ENCODE measurements at regions not wholly inside any gene's neighbourhood (a gene's known extent, or its start where the extent isn't known, plus 50 kb on each side); places are given as distances from the start of the nearest gene placed in this dataset.

DNA sequence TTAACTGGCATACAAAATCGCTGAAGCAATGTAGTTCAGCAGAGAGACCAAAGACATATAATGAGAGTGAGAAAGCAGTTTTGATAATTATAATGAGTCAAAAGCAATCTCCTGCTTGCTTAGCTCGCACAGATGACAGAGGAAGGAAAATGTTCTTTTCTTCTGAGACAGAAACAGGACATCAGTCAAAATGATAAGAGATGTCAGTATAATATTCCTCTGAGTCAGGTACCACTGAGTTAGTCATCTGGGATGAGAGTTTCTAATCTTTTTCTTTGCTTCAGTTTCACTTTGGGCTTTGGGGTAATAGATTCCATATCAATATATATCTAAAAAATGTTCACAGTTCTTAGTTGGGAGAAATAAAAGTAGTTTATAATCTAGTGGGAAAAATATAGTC lies 387.2 kb downstream of the PCDH7 start:
- DNase-seq (ENCODE audit: low read depth) = no peak

DNA sequence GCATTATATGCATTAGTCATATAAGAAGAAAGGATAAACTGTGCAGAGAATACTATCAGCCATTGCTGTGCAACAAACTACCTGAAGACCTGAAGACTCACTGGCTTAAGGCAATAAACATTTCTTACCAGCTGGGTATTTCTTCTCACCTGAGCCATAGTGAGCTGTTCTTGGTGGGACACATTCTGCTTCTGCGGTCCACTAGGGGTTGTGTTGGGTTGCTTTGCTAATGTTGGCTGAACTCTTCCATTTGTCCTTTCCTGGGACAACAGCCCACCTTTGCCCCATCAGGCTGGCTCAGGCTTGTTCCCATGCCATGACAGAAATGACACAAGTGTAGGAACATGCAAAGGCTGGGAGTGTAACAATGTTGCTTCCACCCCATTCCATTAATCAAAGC lies 388.6 kb downstream of the PCDH7 start:
- DNase-seq (ENCODE audit: low read depth) = no peak

DNA sequence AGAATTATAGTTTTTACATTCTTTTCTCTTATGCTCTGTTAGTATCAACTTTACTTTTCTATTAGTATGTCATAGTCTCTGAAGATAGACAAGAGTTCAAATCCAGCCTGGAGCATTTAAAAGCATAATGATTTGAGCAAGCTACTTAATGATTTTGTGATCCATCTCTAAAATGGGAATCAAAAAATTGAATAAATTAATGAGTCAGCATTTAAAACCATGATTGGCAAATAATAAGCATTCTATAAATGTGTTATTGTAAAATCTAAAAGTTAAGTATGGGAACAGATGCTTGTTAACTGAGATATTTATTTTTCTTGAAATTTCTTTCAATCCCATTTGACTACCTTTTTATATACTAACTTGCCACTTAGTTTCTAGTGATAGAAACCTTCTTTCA lies 391.6 kb downstream of the PCDH7 start:
- no peak for DNase-seq (ENCODE audit: low read depth)

DNA sequence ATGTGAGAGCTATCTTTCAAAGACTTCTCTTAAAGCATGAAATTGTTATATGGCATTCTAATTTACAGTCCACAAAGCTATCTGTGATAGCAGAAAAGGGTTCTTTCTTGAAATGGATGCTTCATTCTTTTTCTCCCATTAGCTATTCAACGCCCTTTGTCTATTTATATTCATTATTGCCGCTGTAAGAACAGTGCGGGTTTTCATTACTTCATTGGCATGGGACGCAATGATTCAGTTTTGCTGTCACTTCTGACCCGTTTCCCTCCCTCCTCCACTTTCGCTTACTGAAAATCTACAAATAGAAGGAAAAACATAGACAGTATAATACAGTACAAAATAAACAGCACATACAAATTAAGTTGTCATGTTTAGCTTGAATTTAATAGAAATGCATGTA lies 394.6 kb downstream of the PCDH7 start:
- no peak for DNase-seq (ENCODE audit: low read depth)

DNA sequence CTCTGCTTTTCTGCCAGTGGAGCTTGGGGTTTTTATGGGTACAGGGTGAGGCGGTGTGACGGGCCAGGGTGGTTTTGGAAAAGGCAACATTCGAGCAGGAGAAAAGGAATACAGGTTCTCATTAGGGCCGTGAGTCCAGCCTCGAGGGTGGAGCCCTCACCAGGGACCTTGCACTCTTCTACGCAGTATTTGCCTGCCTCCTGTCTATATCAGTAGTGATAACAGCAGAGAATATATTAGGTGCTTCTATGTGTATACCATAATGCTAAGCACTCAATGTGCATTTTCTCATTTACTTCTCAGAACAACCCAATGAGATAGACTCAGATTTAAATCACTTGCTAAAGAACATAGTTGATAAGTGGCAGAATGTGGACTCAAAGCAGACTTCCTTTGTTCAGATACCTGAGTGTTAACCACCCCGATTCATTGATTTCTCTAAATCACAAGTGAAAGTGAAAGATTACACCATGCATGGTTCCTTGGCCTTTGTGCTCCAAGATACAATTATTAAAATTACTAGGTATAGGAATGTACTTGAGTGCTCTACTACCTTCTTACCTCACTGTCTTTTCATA lies 403.9 kb downstream of the PCDH7 start:
- no peak for DNase-seq (ENCODE audit: low read depth)

DNA sequence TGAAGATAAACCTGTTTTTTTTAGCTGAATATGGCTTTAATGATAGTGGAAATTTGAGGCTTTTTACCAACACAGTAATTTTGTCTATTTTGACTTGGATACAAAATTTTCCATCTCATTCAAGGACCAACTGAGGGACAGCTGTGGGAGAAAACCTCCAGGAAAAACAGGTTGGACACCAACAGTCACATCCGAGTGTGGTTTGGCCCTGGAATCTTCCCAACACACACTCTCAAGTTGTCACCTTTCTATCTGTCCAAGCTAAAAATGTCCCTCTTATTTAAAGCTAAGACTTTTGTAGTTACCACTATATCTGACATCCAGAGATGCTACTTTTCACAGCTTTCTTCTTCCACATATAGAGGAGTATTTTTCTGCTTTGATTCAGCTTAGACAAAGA lies 404.9 kb downstream of the PCDH7 start:
- DNase-seq (ENCODE audit: low read depth) = no peak

DNA sequence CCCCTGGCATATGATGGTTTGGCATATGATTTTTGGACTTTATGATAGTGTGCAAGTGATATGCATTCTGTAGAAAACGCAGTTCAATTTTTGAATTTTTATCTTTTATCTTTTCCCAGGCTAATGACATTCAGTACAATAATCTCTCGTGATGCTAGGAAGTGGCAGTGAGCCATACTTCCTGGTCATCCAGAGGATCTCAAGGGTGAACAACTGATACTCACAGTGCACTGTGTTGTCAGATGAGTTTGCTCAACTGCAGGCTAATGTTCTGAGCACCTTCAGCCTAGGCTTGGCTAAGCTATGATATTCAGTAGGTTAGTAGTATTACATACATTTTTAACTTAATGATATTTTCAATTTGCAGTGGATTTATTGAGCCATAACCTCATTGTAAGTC lies 405.3 kb downstream of the PCDH7 start:
- DNase-seq (ENCODE audit: low read depth) = no peak

DNA sequence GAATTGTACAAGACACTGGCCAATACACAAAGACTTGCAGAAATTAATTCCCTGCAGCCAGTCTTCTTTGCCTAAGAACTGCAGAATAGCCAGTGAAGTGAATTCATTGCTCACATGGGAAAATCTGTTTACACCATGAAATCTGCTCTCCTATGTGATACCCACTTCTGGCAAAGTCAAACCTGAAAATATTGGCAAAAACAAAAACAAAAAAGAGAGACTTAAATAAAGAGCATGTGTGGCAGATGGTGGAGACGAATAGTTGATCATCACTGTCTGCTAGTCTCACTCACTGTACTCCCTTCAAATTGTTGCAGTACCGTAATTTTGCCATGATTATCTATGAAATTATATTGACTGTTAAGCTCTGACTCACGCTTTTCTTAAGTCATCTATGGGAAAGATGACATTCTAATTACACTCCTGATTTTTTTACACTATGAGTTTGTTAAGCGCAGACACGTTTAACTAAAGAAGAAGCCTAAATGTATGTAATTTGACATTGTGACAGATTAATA lies 406.8 kb downstream of the PCDH7 start:
- no peak for DNase-seq (ENCODE audit: low read depth)

DNA sequence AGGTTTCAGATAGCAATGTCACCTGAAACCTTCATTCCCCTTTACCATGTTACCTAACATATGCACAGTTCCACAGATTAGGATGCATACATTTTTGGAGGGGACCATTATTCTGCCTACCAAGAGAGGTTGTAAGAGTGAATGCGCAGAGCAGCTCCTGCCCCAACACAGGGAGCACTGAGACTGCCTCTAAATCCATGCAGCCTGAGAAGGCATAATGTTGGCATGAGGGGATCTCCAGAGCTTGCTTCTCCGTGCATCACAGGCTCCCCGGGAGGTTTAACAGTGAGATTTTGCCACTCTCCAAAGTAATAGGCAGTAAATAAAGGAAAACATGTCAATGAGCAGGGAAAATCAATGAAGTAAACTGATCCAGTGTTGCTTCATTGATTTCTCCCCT lies 410.8 kb downstream of the PCDH7 start:
- DNase-seq (ENCODE audit: low read depth) = no peak

DNA sequence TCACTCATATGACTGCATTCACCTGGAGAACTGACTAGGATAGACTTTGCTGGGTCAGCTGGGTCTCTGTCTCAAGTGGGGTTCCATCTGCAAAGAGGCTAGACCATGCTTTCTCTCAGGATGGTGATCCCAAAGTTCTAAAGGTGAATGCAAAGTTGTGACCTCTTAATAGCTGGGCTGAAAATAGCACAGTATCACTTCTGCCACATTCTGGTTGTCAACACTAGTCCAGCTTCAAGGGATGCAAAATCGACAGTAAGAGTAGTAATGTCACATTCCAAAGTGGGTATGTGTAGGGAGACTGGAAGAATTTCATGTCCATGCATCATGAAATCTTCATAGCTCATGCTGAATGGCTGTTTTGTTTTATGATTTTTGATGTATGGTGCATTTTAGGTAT lies 414.6 kb downstream of the PCDH7 start:
- DNase-seq (ENCODE audit: low read depth) = no peak

DNA sequence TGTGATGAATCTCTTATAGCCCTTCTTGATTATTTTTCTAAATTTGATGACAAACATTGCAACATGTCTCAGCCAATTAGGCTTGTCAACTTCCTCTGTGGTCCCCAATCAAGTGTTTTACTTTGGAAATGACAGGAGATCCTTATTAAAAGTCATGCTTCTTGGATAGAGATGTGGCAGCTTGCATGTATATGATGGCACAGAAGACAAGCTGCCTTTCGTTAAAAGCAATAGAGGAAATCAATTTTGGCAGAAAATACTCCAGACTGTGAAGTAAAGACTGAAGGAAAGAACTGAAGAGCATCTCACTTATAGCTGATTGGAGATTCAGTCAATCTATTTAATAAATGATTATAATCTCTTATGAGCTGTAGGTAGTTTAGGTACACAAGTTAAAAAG lies 419.6 kb downstream of the PCDH7 start:
- no peak for DNase-seq (ENCODE audit: low read depth)

DNA sequence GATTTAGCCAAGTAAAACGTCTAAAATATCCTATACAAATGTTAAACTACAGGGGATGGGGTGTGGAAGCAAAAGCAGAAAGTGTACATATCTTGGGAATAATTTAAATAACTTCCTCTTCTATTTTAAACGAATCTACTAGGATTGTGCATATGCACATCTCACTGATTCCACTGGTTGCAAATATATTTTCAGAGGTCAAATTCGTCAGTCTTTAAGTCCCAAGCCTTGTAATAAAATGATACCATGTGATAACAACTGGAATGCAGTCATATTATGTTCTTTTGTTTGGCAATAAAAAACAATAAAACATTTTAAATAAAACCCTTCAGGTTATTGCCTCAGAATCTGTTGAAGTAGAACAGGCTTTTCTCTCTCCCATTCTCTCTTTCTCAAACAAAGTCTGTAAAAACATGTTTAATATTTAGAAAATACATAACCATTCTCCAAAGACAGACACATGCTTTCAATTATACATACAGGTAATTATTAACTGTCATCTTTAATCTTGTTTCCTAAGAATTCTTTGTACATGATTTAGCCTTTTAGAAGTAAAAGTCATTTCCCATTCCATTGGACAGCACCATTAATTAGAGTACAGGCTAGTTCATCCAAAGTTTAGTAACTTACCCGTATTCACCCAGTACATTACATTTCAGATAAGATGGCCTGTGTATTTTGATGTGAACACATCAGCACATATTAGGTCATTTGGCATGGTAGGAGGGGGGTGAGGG lies 421.1 kb downstream of the PCDH7 start:
- DNase-seq (ENCODE audit: low read depth) = no peak

DNA sequence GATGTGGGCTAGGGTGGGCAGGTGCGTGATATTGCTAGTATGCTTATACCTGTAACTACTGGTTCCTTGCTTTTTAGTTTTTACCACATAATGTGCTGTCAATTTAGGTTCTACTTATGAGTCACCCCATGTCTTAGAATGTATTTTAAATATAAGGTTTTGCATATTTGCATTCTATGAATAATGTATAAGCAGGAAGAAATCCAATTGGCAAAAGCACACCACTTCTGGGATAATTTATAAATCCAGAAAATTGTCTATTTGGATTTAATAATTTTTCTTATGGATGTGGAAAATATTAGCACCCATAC lies 421.6 kb downstream of the PCDH7 start:
- no peak for DNase-seq (ENCODE audit: low read depth)

DNA sequence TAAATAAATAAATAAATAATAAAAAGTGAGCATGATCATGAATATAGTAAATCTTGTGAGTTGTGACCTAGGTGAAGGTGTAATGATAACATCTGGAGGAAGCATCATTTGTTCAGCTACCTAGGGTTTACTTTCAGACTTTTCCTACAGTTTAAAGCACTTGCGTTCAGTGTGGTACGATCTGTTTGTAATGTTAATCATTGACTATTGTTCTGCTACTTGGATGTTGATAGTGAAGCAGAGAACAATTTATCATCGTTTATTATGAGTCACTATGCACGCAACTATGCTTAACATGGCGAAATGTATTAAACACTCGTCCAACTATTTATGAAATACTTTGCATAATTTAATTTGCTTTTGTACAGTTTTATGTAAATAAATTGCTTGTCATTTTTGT lies 426.2 kb downstream of the PCDH7 start:
- no peak for DNase-seq (ENCODE audit: low read depth)

DNA sequence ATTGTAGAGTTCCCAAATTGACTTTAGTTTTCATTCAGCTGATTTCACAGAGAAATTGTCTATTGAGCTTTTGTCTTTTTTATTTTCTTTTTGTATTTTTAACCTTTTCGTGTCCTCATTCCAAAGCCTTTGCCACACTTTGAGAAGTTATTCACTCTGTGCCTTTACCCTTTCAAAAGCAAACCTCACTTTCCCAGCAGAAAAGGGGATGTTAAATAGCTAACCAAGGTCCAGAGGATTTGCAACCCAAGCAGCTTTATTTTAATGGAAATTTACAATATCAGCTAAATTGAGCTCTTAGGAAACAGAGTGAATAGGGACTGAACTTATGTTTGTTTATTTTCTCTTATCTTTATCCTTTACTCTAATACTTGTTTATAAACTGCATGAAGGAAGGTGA lies 428.8 kb downstream of the PCDH7 start:
- no peak for DNase-seq (ENCODE audit: low read depth)

DNA sequence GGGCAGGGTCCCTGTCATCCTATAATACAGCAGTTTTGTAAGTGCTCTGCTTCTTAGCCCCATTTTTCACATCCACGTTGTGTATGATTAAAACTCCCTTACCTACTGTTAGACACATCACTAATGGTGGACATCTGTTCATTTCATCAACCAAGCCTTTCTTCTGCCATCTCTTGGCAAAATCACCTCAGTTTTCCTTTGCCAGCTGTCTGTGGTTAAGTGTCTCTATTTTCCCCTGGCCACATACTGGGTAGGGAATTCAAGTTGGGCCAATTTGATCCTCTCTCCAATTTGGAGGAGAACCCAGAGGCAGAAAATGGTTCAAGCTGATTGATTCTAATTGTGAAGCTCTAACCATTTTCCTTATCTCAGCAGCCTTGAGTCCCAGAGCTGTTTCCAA lies 436.1 kb downstream of the PCDH7 start:
- no peak for DNase-seq (ENCODE audit: low read depth)

DNA sequence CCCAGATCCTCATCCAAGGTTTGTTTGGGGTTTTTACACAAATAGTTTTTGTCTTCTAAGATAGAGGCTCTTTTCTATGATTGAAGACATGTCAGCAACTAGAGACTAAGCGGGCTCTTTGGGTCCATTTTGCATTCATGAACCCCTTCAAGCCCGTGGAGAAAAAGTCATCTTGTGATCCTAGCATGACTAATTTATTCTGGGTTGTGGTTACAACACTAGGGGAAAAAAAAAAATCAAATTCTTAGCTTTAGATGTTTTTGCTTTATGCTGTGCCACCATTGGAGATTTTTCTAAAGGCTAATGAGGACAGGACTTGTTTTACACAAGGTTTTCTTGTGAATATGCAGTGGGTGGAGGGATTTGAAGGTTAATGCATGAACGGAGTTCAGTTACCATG lies 440.0 kb downstream of the PCDH7 start:
- no peak for DNase-seq (ENCODE audit: low read depth)

DNA sequence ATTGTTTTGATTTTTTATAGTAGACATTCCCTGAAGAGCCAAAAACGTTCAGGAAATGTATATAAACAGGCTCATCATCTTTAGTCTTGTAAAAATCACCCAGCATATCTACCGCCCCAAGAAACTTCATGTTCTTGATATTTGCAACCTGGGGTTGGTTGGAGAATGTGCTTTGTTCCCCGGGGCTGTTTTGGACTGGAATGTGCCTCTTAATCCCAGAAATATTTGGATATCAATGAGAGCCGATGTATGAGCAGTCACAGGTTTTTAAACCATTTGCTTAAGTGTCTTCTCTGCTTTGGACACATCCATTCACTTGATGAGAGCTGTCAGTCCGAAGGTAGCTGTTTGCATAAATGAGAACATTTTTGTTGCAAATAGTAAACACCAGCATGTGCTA lies 449.7 kb downstream of the PCDH7 start:
- DNase-seq (ENCODE audit: low read depth) = no peak

DNA sequence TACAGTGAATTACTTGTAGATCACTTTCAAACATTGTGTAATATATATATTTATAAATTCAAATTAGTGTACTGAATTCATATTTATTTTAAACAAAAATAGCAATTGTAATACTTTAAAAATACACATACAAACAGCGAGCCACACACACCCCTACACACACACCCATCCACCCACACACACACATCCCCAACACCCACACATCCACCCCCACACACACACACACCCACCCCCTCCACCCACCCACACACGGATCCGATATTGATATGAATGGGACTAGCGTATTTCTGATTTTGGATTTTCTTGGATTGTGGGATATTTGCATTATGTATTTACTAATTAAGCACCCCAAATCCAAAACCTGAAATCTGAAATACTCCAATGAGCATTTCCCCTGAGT lies 451.2 kb downstream of the PCDH7 start:
- no peak for DNase-seq (ENCODE audit: low read depth)

DNA sequence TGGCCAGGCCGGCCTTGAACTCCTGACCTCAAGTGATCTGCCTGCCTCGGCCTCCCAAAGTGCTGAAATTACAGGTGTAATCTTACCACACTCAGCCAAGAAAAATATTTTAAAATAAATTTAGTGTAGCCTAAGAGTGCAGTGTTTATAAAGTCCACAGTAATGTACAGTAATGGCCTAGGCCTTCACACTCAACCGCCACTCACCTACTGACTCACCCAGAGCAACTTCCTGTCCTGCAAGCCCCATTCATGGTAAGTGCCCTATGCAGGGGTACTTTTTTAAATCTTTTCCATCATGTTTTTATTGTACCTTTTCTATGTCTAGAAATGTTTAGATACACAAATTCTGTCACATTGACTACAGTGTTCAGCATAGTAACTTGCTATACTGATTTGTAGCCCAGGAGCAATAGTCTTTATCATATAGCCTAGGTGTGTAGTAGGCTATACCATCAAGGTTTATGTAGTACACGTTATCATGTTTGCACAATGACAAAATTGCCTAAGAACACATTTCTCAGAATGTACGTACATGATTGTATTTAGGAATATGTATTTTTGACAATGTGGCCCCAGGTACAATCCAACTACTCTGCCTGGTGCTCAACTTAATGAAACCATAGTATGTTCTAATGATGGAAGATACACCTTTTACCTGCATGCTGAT lies 455.2 kb downstream of the PCDH7 start:
- DNase-seq (ENCODE audit: low read depth) = no peak

DNA sequence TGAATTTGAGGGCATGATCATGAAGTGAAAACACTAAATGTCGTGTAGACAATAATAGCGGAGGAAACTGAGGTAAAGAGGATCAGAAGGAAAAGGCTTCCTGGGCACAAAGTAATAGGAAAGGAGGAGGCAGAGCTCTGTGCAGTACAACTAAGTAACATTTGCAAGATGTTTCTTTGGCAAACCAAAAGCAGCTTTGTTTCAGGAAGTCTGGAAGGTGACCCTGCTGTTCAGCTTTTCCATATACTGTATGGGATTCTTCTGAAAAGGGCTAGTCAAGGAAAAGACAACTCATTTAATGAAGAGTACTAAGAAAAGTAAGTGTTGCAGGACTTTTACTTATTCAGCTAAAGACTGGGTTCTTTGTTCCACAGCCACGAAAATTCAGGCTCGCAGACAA lies 463.1 kb downstream of the PCDH7 start:
- DNase-seq (ENCODE audit: low read depth) = no peak

DNA sequence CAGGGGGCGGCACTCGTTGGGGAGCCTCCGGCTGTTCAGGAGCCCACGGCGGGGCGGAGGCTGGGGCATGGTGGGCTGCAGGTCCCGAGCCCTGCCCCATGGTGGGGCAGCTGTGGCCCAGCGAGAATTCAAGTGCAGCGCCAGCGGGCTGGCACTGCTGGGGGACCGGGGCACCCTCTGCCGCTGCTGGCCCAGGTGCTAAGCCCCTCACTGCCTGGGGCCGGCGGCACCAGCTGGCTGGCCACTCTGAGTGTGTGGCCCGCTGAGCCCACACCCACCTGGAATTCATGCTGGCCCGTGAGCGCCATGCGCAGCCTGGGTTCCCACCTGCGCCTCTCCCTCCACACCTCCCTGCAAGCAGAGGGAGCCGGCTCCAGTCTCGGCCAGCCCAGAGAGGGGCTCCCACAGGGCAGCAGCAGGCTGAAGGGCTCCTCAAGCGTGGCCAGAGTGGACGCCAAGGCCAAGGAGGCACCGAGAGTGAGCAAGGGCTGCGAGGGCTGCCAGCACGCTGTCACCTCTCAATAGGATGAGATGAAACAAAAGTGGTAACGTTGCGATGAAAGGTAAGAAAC lies 464.9 kb downstream of the PCDH7 start:
- DNase-seq (ENCODE audit: low read depth) = no peak

DNA sequence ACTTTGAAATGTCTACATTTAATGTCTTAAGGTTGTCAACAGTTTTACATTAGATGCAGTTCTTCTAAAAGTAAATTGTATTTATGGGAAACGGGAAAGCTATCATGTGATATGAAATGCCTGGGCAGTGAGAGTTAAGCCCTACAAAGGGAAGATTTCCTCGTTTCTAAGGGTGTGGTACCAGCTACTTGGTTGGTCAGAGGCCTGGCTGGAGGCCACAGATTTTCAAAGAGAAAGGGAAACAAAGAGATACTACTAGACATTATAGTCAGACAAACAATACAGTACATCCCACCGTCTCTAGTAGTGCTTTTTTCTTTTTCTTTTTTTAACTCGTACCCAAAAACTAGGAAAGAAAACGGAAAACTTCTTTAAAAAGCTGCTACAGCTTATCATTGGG lies 467.8 kb downstream of the PCDH7 start:
- DNase-seq (ENCODE audit: low read depth) = no peak

All from stromal cell of bone marrow (primary cell).